IMR-90 (cell line): ENCODE measurements at regions not wholly inside any gene's neighbourhood (a gene's known extent, or its start where the extent isn't known, plus 50 kb on each side); places are given as distances from the start of the nearest gene placed in this dataset.

Experiments used
- ATAC-seq: fragments of 200-7000 bp; cut with Tn5 transposase; 2 replicates; pipeline ENCODE4 v1.9.1; 2020; ENCODE audit warnings: low read depth, mild to moderate bottlenecking, moderate library complexity
- BruUV-seq: library from RNA; stranded (reverse); fragments of 400-500 nt; replicated peaks from 2 replicates; lab custom pipeline; 2021; lab: Mats Ljungman, UMichigan
- CTCF ChIA-PET: fragments of 300-600 bp; formaldehyde crosslinking; extraction: SDS; loops from one replicate; lab custom pipeline; 2021; ENCODE audit warnings: antibody characterized with exemption; lab: Yijun Ruan, JAX
- POLR2A ChIA-PET: fragments of 300-600 bp; sonication (Branson Sonifier 250); formaldehyde crosslinking; loops from one replicate; lab custom pipeline; 2022; ENCODE audit warnings: antibody characterized with exemption; ENCODE audit not compliant: unreplicated experiment; lab: Charles Lee
- DNase-seq: peaks from one replicate; pipeline ENCODE4 v3.0.0; 2013
- H2AFZ ChIP-seq: replicated peaks from 2 replicates; pipeline ENCODE3; 2013; ENCODE audit warnings: low read length, mild to moderate bottlenecking; ENCODE audit not compliant: poor library complexity
- H2AK5ac ChIP-seq: 2 replicates; pipeline ENCODE4 v1.6.1; 2013; ENCODE audit warnings: low read depth, low read length, inconsistent platforms
- H2AK9ac ChIP-seq: replicated peaks from 2 replicates; pipeline ENCODE3; 2013; ENCODE audit warnings: mild to moderate bottlenecking, low read depth, low read length, moderate library complexity; ENCODE audit not compliant: poor library complexity
- H2BK120ac ChIP-seq: 2 replicates; pipeline ENCODE4 v1.6.1; 2013; ENCODE audit warnings: low read depth, low read length, inconsistent platforms
- H2BK15ac ChIP-seq: 3 replicates; pipeline ENCODE4 v1.6.1; 2013; ENCODE audit warnings: low read depth, low read length, inconsistent platforms
- H2BK20ac ChIP-seq: 2 replicates; pipeline ENCODE4 v1.6.1; 2013; ENCODE audit warnings: low read depth, mild to moderate bottlenecking, inconsistent platforms, low read length, moderate library complexity
- H2BK5ac ChIP-seq: 2 replicates; pipeline ENCODE4 v1.6.1; 2013; ENCODE audit warnings: mild to moderate bottlenecking, low read depth, low read length, inconsistent platforms; ENCODE audit not compliant: poor library complexity, severe bottlenecking
- H3K14ac ChIP-seq: replicated peaks from 2 replicates; pipeline ENCODE4 v1.6.1; 2013; ENCODE audit warnings: low read depth, low read length, inconsistent platforms
- H3K18ac ChIP-seq: 2 replicates; pipeline ENCODE4 v1.6.1; 2013; ENCODE audit warnings: low read depth, low read length, control low read depth
- H3K23ac ChIP-seq: 2 replicates; pipeline ENCODE4 v1.6.1; 2013; ENCODE audit warnings: low read depth, low read length, inconsistent platforms
- H3K27ac ChIP-seq: 2 replicates; pipeline ENCODE4 v1.5.1; 2013; ENCODE audit warnings: mild to moderate bottlenecking, control low read depth, low read length; ENCODE audit not compliant: insufficient read depth
- H3K27me3 ChIP-seq: 2 replicates; pipeline ENCODE4 v1.6.1; 2013; ENCODE audit warnings: low read length; ENCODE audit not compliant: control insufficient read depth, insufficient read depth
- H3K36me3 ChIP-seq: 2 replicates; pipeline ENCODE4 v1.6.1; 2013; ENCODE audit warnings: low read length, mixed read lengths; ENCODE audit not compliant: control insufficient read depth, insufficient read depth
- H3K4ac ChIP-seq: 2 replicates; pipeline ENCODE4 v1.6.1; 2013; ENCODE audit warnings: low read depth, low read length, inconsistent platforms
- H3K4me1 ChIP-seq: 2 replicates; pipeline ENCODE4 v1.6.1; 2013; ENCODE audit warnings: low read length, mixed read lengths; ENCODE audit not compliant: control insufficient read depth, insufficient read depth
- H3K4me2 ChIP-seq: 2 replicates; pipeline ENCODE4 v1.6.1; 2013; ENCODE audit warnings: low read depth, mild to moderate bottlenecking, control low read depth, low read length, moderate library complexity
- H3K4me3 ChIP-seq: 2 replicates; pipeline ENCODE4 v1.5.1; 2013; ENCODE audit warnings: low read depth, mild to moderate bottlenecking, control low read depth, low read length, moderate library complexity; ENCODE audit not compliant: insufficient read depth
- H3K56ac ChIP-seq: 2 replicates; pipeline ENCODE4 v1.6.1; 2013; ENCODE audit warnings: low read length, inconsistent platforms; ENCODE audit not compliant: insufficient read depth; ENCODE audit errors: extremely low read depth
- H3K79me1 ChIP-seq, 2 experiments: 2 replicates each; pipeline ENCODE4 v1.6.1; 2013; ENCODE audit warnings: low read length in 2 of 2, inconsistent platforms in 1 of 2, low read depth in 1 of 2
- H3K9ac ChIP-seq: 2 replicates; pipeline ENCODE4 v1.6.1; 2013; ENCODE audit warnings: low read depth, low read length, control low read depth
- H3K9me1 ChIP-seq: 2 replicates; pipeline ENCODE4 v1.6.1; 2013; ENCODE audit warnings: low read length, inconsistent platforms; ENCODE audit not compliant: insufficient read depth
- H3K9me3 ChIP-seq: 2 replicates; pipeline ENCODE4 v1.6.1; 2013; ENCODE audit warnings: low read length; ENCODE audit not compliant: control insufficient read depth, insufficient read depth
- H4K20me1 ChIP-seq: 2 replicates; pipeline ENCODE4 v1.6.1; 2013; ENCODE audit warnings: low read length, inconsistent platforms; ENCODE audit not compliant: insufficient read depth
- H4K5ac ChIP-seq: 2 replicates; pipeline ENCODE4 v1.6.1; 2013; ENCODE audit warnings: mild to moderate bottlenecking, low read depth, low read length, control low read depth
- H4K8ac ChIP-seq, 2 experiments: 2 replicates each; pipeline ENCODE4 v1.6.1; 2013; ENCODE audit warnings: low read depth in 2 of 2, low read length in 2 of 2, control low read depth in 1 of 2, inconsistent platforms in 1 of 2
- H4K91ac ChIP-seq: 2 replicates; pipeline ENCODE4 v1.6.1; 2013; ENCODE audit warnings: low read depth, low read length, inconsistent platforms; ENCODE audit not compliant: insufficient read depth
- BHLHE40 ChIP-seq: fragments of 150-350 bp; IDR thresholded peaks from 2 replicates; pipeline ENCODE4 v1.6.1; 2016; ENCODE audit warnings: mild to moderate bottlenecking, low read depth, low read length
- CEBPB ChIP-seq: IDR thresholded peaks from 2 replicates; pipeline ENCODE4 v1.6.1; 2012; ENCODE audit warnings: low read depth, low read length, improper control_type of control experiment
- CHD1 ChIP-seq: IDR thresholded peaks from 2 replicates; pipeline ENCODE4 v1.6.1; 2012; ENCODE audit warnings: low read depth, low read length, improper control_type of control experiment
- CTCF ChIP-seq: conservative IDR thresholded peaks from 2 replicates; pipeline ENCODE4 v1.5.1; 2012; ENCODE audit warnings: mild to moderate bottlenecking, low read depth, low read length, improper control_type of control experiment
- ELK1 ChIP-seq: fragments of 150-350 bp; IDR thresholded peaks from 2 replicates; pipeline ENCODE4 v1.6.1; 2016; ENCODE audit warnings: low read depth, mild to moderate bottlenecking, low read length, moderate library complexity, borderline replicate concordance
- FOS ChIP-seq: fragments of 150-350 bp; IDR thresholded peaks from 2 replicates; pipeline ENCODE4 v1.6.1; 2016; ENCODE audit warnings: low read depth, low read length
- MAFK ChIP-seq: IDR thresholded peaks from 2 replicates; pipeline ENCODE4 v1.6.1; 2012; ENCODE audit warnings: low read depth, low read length, improper control_type of control experiment
- MXI1 ChIP-seq: IDR thresholded peaks from 2 replicates; pipeline ENCODE4 v1.6.1; 2012; ENCODE audit warnings: low read depth, mild to moderate bottlenecking, low read length, moderate library complexity, borderline replicate concordance
- NFE2L2 ChIP-seq: fragments of 150-350 bp; IDR thresholded peaks from 2 replicates; pipeline ENCODE4 v1.6.1; 2016; ENCODE audit warnings: low read depth, mild to moderate bottlenecking, low read length
- POLR2A ChIP-seq: IDR thresholded peaks from 2 replicates; pipeline ENCODE4 v1.6.1; 2012; ENCODE audit warnings: mild to moderate bottlenecking, low read depth, low read length
- RFX5 ChIP-seq: IDR thresholded peaks from 2 replicates; pipeline ENCODE4 v1.8.0; 2012; ENCODE audit warnings: low read depth, mild to moderate bottlenecking, low read length, moderate library complexity
- USF2 ChIP-seq: fragments of 150-350 bp; IDR thresholded peaks from 2 replicates; pipeline ENCODE4 v1.6.1; 2017; ENCODE audit warnings: mild to moderate bottlenecking, antibody characterized with exemption, low read length, low read depth
- WGBS, 2 experiments: methylation state at CpG; one replicate each; pipeline versions ENCODE4 v1.1.5 to v1.1.7; 2013; ENCODE audit warnings: missing lambda C conversion rate in 2 of 2; ENCODE audit not compliant: insufficient read length in 1 of 2; ENCODE audit errors: extremely low coverage in 2 of 2; 5-methylcytosine and 5-hydroxymethylcytosine counted together
- dilution Hi-C: fragments of 300-500 bp; cut with HindIII; formaldehyde crosslinking; loops from one replicate; pipeline ENCODE4 v1.14.3; 2018; ENCODE audit warnings: low sequenced_read_pairs; ENCODE audit not compliant: unreplicated experiment
- in situ Hi-C: fragments of 300-500 bp; cut with MboI; formaldehyde crosslinking; loops from 3 replicates; pipeline ENCODE4 v1.14.3; 2019; ENCODE audit warnings: low sequenced_read_pairs, inconsistent platforms, mixed read lengths
- intact Hi-C: fragments of 100-400 bp; cut with micrococcal nuclease; formaldehyde crosslinking; loops from 2 replicates; pipeline ENCODE4 v1.10.0; 2022

- no peak for ATAC-seq
- Histone ChIP-seq H3K79me1 (no peaks in the 10 kb centered on the region), H4K91ac (no peak overlapping the region), H3K18ac (no peak overlapping the region), H3K9me3 (no peaks in the 10 kb centered on the region), H2BK20ac (no peak overlapping the region), H3K14ac (no peak overlapping the region), H2AK5ac (no peak overlapping the region), H2BK15ac (no peak overlapping the region), H4K20me1 (no peaks in the 10 kb centered on the region), H2AK9ac (no peak overlapping the region), H3K56ac (no peak overlapping the region), H3K27ac (no peak overlapping the region), H3K23ac (no peak overlapping the region), H3K9ac (no peak overlapping the region), H3K4me2 (no peak overlapping the region), H3K9me1 (no peaks in the 10 kb centered on the region), H3K4ac (no peak overlapping the region), H3K4me1 (no peaks in the 10 kb centered on the region; the same call in 1 of the 2 replicates), H2AFZ (no peak overlapping the region), H3K4me3 (no peak overlapping the region), H4K5ac (no peak overlapping the region), H2BK120ac (no peak overlapping the region), H4K8ac (no peak overlapping the region), H3K27me3 (peaks cover 5% of the 10 kb centered on the region; the same call in 1 of the 2 replicates), H2BK5ac (no peak overlapping the region), H3K36me3 (no peaks in the 10 kb centered on the region)
- in situ Hi-C loops (no loop called here), intact Hi-C loops (no loop called here), dilution Hi-C loops (no loop called here)
- no peak for TF ChIP-seq BHLHE40
- no peak for TF ChIP-seq MXI1
- TF ChIP-seq MAFK: no peak
- TF ChIP-seq NFE2L2: no peak
- no peak for TF ChIP-seq RFX5
- no peak for TF ChIP-seq CTCF
- TF ChIP-seq FOS: no peak
- no peak for TF ChIP-seq CEBPB
- no peak for TF ChIP-seq ELK1
- TF ChIP-seq POLR2A: no peak
- no peak for TF ChIP-seq USF2
- TF ChIP-seq CHD1: no peak
- no CpG with 5 or more reads among the region's 2 CpGs for WGBS, 2 experiments
- POLR2A ChIA-PET: no interaction called here
- BruUV-seq: no TSS peak
- no peak for DNase-seq
- CTCF ChIA-PET: no interaction called here
Measured at GRCh38 chr4:23958749-23959148, 68.9 kb upstream of the PPARGC1A start.
